ENCODE measurements at regions not wholly inside any gene's neighbourhood (a gene's known extent, or its start where the extent isn't known, plus 50 kb on each side); places are given as distances from the start of the nearest gene placed in this dataset.

GRCh38 chr4:23213198-23213597, 520.5 kb downstream of the GBA3 start:
- in situ Hi-C loops (cut with MboI; ENCODE audit: low sequenced_read_pairs): no loop called here
- Histone ChIP-seq H3K4me3 (no peak overlapping the region), H3K36me3 (replicated peaks) (no peaks in the 10 kb centered on the region), H3K27me3 (ENCODE audit: low read depth) (no peaks in the 10 kb centered on the region), H3K9me3 (no peaks in the 10 kb centered on the region), H3K4me1 (no peaks in the 10 kb centered on the region)
- no peak for DNase-seq (ENCODE audit: low spot score in 2 of 2)

- Histone ChIP-seq H3K4me1 (no peaks in the 10 kb centered on the region), H3K9me3 (no peaks in the 10 kb centered on the region), H3K27me3 (ENCODE audit: low read depth) (no peaks in the 10 kb centered on the region), H3K4me3 (no peak overlapping the region), H3K36me3 (replicated peaks) (no peaks in the 10 kb centered on the region)
- no peak for DNase-seq (ENCODE audit: low spot score in 2 of 2)
- in situ Hi-C loops (cut with MboI; ENCODE audit: low sequenced_read_pairs): no loop called here
These were observed 519.8 kb downstream of the GBA3 start for GRCh38 chr4:23212558-23212957.

- H3K9me3 ChIP-seq: no peaks in the 10 kb centered on the region; the same call in 1 of the 2 replicates
- DNase-seq (ENCODE audit: low spot score in 2 of 2): no peak
- H3K4me3 ChIP-seq: no peak overlapping the region
- no peaks in the 10 kb centered on the region for H3K36me3 ChIP-seq (replicated peaks)
- in situ Hi-C loops (cut with MboI; ENCODE audit: low sequenced_read_pairs): no loop called here
- H3K4me1 ChIP-seq: no peaks in the 10 kb centered on the region
- H3K27me3 ChIP-seq (ENCODE audit: low read depth): no peaks in the 10 kb centered on the region
These were observed 514.3 kb downstream of the GBA3 start for GRCh38 chr4:23207059-23207458.

GRCh38 chr4:23202712-23203247, 510.0 kb downstream of the GBA3 start:
- Histone ChIP-seq H3K4me1 (no peaks in the 10 kb centered on the region), H3K9me3 (no peaks in the 10 kb centered on the region; the same call in 1 of the 2 replicates), H3K4me3 (no peak overlapping the region), H3K27me3 (ENCODE audit: low read depth) (no peaks in the 10 kb centered on the region), H3K36me3 (replicated peaks) (no peaks in the 10 kb centered on the region)
- in situ Hi-C loops (cut with MboI; ENCODE audit: low sequenced_read_pairs): no loop called here
- DNase-seq (ENCODE audit: low spot score in 2 of 2): no peak

GRCh38 chr4:23194751-23195150, 502.0 kb downstream of the GBA3 start:
- no peaks in the 10 kb centered on the region for H3K27me3 ChIP-seq (ENCODE audit: low read depth)
- H3K36me3 ChIP-seq (replicated peaks): no peaks in the 10 kb centered on the region
- DNase-seq (ENCODE audit: low spot score in 2 of 2): no peak
- in situ Hi-C loops (cut with MboI; ENCODE audit: low sequenced_read_pairs): no loop called here
- no peaks in the 10 kb centered on the region for H3K4me1 ChIP-seq
- H3K4me3 ChIP-seq: no peak overlapping the region
- H3K9me3 ChIP-seq: no peaks in the 10 kb centered on the region

- in situ Hi-C loops (cut with MboI; ENCODE audit: low sequenced_read_pairs): no loop called here
- Histone ChIP-seq H3K27me3 (ENCODE audit: low read depth) (no peaks in the 10 kb centered on the region), H3K4me1 (no peaks in the 10 kb centered on the region), H3K4me3 (no peak overlapping the region), H3K9me3 (no peaks in the 10 kb centered on the region), H3K36me3 (replicated peaks) (no peaks in the 10 kb centered on the region)
- DNase-seq (ENCODE audit: low spot score in 2 of 2): no peak
These were observed 481.4 kb downstream of the GBA3 start for GRCh38 chr4:23174179-23174578.

GRCh38 chr4:23171976-23172375, 479.2 kb downstream of the GBA3 start:
- Histone ChIP-seq H3K4me1 (no peaks in the 10 kb centered on the region), H3K9me3 (no peaks in the 10 kb centered on the region), H3K36me3 (replicated peaks) (no peaks in the 10 kb centered on the region), H3K4me3 (no peak overlapping the region), H3K27me3 (ENCODE audit: low read depth) (no peaks in the 10 kb centered on the region)
- no peak for DNase-seq (ENCODE audit: low spot score in 2 of 2)
- in situ Hi-C loops (cut with MboI; ENCODE audit: low sequenced_read_pairs): no loop called here

- Histone ChIP-seq H3K4me1 (no peaks in the 10 kb centered on the region), H3K27me3 (ENCODE audit: low read depth) (no peaks in the 10 kb centered on the region), H3K9me3 (no peaks in the 10 kb centered on the region), H3K36me3 (replicated peaks) (no peaks in the 10 kb centered on the region), H3K4me3 (no peak overlapping the region)
- in situ Hi-C loops (cut with MboI; ENCODE audit: low sequenced_read_pairs): no loop called here
- no peak for DNase-seq (ENCODE audit: low spot score in 2 of 2)
These were observed 477.0 kb downstream of the GBA3 start for GRCh38 chr4:23169608-23170311.

- Histone ChIP-seq H3K36me3 (replicated peaks) (no peaks in the 10 kb centered on the region), H3K9me3 (no peaks in the 10 kb centered on the region), H3K4me3 (no peak overlapping the region), H3K27me3 (ENCODE audit: low read depth) (no peaks in the 10 kb centered on the region), H3K4me1 (no peaks in the 10 kb centered on the region)
- in situ Hi-C loops (cut with MboI; ENCODE audit: low sequenced_read_pairs): no loop called here
- no peak for DNase-seq (ENCODE audit: low spot score in 2 of 2)
These were observed 474.2 kb downstream of the GBA3 start for GRCh38 chr4:23166919-23167318.

GRCh38 chr4:23166407-23166806, 473.7 kb downstream of the GBA3 start:
- DNase-seq (ENCODE audit: low spot score in 2 of 2): no peak
- Histone ChIP-seq H3K4me3 (no peak overlapping the region), H3K9me3 (no peaks in the 10 kb centered on the region), H3K36me3 (replicated peaks) (no peaks in the 10 kb centered on the region), H3K27me3 (ENCODE audit: low read depth) (no peaks in the 10 kb centered on the region), H3K4me1 (no peaks in the 10 kb centered on the region)
- in situ Hi-C loops (cut with MboI; ENCODE audit: low sequenced_read_pairs): no loop called here

- no peak for DNase-seq (ENCODE audit: low spot score in 2 of 2)
- no peaks in the 10 kb centered on the region for H3K36me3 ChIP-seq (replicated peaks)
- in situ Hi-C loops (cut with MboI; ENCODE audit: low sequenced_read_pairs): no loop called here
- no peak overlapping the region for H3K4me3 ChIP-seq
- H3K27me3 ChIP-seq (ENCODE audit: low read depth): no peaks in the 10 kb centered on the region
- no peaks in the 10 kb centered on the region for H3K9me3 ChIP-seq
- H3K4me1 ChIP-seq: no peaks in the 10 kb centered on the region
These were observed 472.9 kb downstream of the GBA3 start for GRCh38 chr4:23165669-23166068.

- no peak for DNase-seq (ENCODE audit: low spot score in 2 of 2)
- Histone ChIP-seq H3K4me3 (no peak overlapping the region), H3K9me3 (no peaks in the 10 kb centered on the region), H3K27me3 (ENCODE audit: low read depth) (no peaks in the 10 kb centered on the region), H3K36me3 (replicated peaks) (no peaks in the 10 kb centered on the region), H3K4me1 (no peaks in the 10 kb centered on the region)
- in situ Hi-C loops (cut with MboI; ENCODE audit: low sequenced_read_pairs): no loop called here
These were observed 471.1 kb downstream of the GBA3 start for GRCh38 chr4:23163647-23164436.

- Histone ChIP-seq H3K4me1 (no peaks in the 10 kb centered on the region), H3K9me3 (no peaks in the 10 kb centered on the region), H3K36me3 (replicated peaks) (no peaks in the 10 kb centered on the region), H3K4me3 (no peak overlapping the region), H3K27me3 (ENCODE audit: low read depth) (no peaks in the 10 kb centered on the region)
- DNase-seq (ENCODE audit: low spot score in 2 of 2): no peak
- in situ Hi-C loops (cut with MboI; ENCODE audit: low sequenced_read_pairs): no loop called here
These were observed 469.5 kb downstream of the GBA3 start for GRCh38 chr4:23162275-23162674.

- no peaks in the 10 kb centered on the region for H3K27me3 ChIP-seq (ENCODE audit: low read depth)
- no peak for DNase-seq (ENCODE audit: low spot score in 2 of 2)
- H3K4me3 ChIP-seq: no peak overlapping the region
- in situ Hi-C loops (cut with MboI; ENCODE audit: low sequenced_read_pairs): no loop called here
- no peaks in the 10 kb centered on the region for H3K36me3 ChIP-seq (replicated peaks)
- no peaks in the 10 kb centered on the region for H3K9me3 ChIP-seq
- no peaks in the 10 kb centered on the region for H3K4me1 ChIP-seq
These were observed 469.1 kb downstream of the GBA3 start for GRCh38 chr4:23161787-23162186.
